Glutamatergic neuron (in vitro differentiated cells): ENCODE measurements at regions not wholly inside any gene's neighbourhood (a gene's known extent, or its start where the extent isn't known, plus 50 kb on each side); places are given as distances from the start of the nearest gene placed in this dataset.

Source experiments
- DNase-seq: peaks from one replicate; pipeline ENCODE4 v3.0.0; 2022
- H3K27ac Mint-ChIP-seq: one replicate; pipeline ENCODE4 v1.8.0; 2020; ENCODE audit warnings: mild to moderate bottlenecking, mixed read lengths, inconsistent platforms; ENCODE audit not compliant: unreplicated experiment
- H3K27me3 Mint-ChIP-seq: one replicate; pipeline ENCODE4 v1.8.0; 2020; ENCODE audit warnings: mild to moderate bottlenecking, moderate library complexity, mixed read lengths, inconsistent platforms; ENCODE audit not compliant: unreplicated experiment
- H3K36me3 Mint-ChIP-seq: one replicate; pipeline ENCODE4 v1.8.0; 2020; ENCODE audit warnings: mild to moderate bottlenecking, mixed read lengths, inconsistent platforms; ENCODE audit not compliant: unreplicated experiment
- H3K4me1 Mint-ChIP-seq: one replicate; pipeline ENCODE4 v1.8.0; 2020; ENCODE audit warnings: mild to moderate bottlenecking, low read depth, mixed read lengths, inconsistent platforms; ENCODE audit not compliant: unreplicated experiment
- H3K4me3 Mint-ChIP-seq: one replicate; pipeline ENCODE4 v1.8.0; 2020; ENCODE audit warnings: mild to moderate bottlenecking, mixed read lengths, inconsistent platforms; ENCODE audit not compliant: unreplicated experiment
- H3K9me3 Mint-ChIP-seq: one replicate; pipeline ENCODE4 v1.8.0; 2020; ENCODE audit warnings: mild to moderate bottlenecking, moderate library complexity, mixed read lengths, inconsistent platforms; ENCODE audit not compliant: unreplicated experiment
- CTCF ChIP-seq: fragments of 200-600 bp; sonication (generic); IDR thresholded peaks from one replicate; pipeline ENCODE4 v1.5.0; 2021; ENCODE audit not compliant: partially characterized antibody, unreplicated experiment

GRCh38 chr5:164058621-164059020, 553.2 kb downstream of the MAT2B start:
- no peak for TF ChIP-seq CTCF
- no peak overlapping the region for H3K4me3 Mint-ChIP-seq
- H3K27me3 Mint-ChIP-seq: no peaks in the 10 kb centered on the region
- no peaks in the 10 kb centered on the region for H3K9me3 Mint-ChIP-seq
- no peak for DNase-seq
- peaks cover 4% of the 10 kb centered on the region for H3K4me1 Mint-ChIP-seq
- no peaks in the 10 kb centered on the region for H3K36me3 Mint-ChIP-seq
- H3K27ac Mint-ChIP-seq: no peak overlapping the region

- no peak for TF ChIP-seq CTCF
- Mint-ChIP-seq H3K27ac (no peak overlapping the region), H3K27me3 (no peaks in the 10 kb centered on the region), H3K4me1 (peaks cover 4% of the 10 kb centered on the region), H3K9me3 (no peaks in the 10 kb centered on the region), H3K4me3 (no peak overlapping the region), H3K36me3 (no peaks in the 10 kb centered on the region)
- DNase-seq: no peak
These were observed 554.1 kb downstream of the MAT2B start for GRCh38 chr5:164059471-164059870.

- no peak for TF ChIP-seq CTCF
- Mint-ChIP-seq H3K4me1 (peaks cover 4% of the 10 kb centered on the region), H3K4me3 (no peak overlapping the region), H3K27ac (no peak overlapping the region), H3K27me3 (no peaks in the 10 kb centered on the region), H3K9me3 (no peaks in the 10 kb centered on the region), H3K36me3 (no peaks in the 10 kb centered on the region)
- DNase-seq: no peak
These were observed 555.5 kb downstream of the MAT2B start for GRCh38 chr5:164060786-164061355.

GRCh38 chr5:164062304-164062703, 556.9 kb downstream of the MAT2B start:
- no peak overlapping the region for H3K4me3 Mint-ChIP-seq
- H3K36me3 Mint-ChIP-seq: no peaks in the 10 kb centered on the region
- peaks cover 4% of the 10 kb centered on the region for H3K4me1 Mint-ChIP-seq
- H3K27ac Mint-ChIP-seq: no peak overlapping the region
- no peak for DNase-seq
- no peaks in the 10 kb centered on the region for H3K27me3 Mint-ChIP-seq
- TF ChIP-seq CTCF: no peak
- no peaks in the 10 kb centered on the region for H3K9me3 Mint-ChIP-seq

GRCh38 chr5:164065266-164065665, 559.8 kb downstream of the MAT2B start:
- Mint-ChIP-seq H3K27me3 (no peaks in the 10 kb centered on the region), H3K9me3 (no peaks in the 10 kb centered on the region), H3K4me1 (no peaks in the 10 kb centered on the region), H3K36me3 (no peaks in the 10 kb centered on the region), H3K27ac (no peak overlapping the region), H3K4me3 (no peak overlapping the region)
- DNase-seq: no peak
- no peak for TF ChIP-seq CTCF
